HG03159 (cell line): ENCODE measurements at regions not wholly inside any gene's neighbourhood (a gene's known extent, or its start where the extent isn't known, plus 50 kb on each side); places are given as distances from the start of the nearest gene placed in this dataset.
"Not testable (repeated sequence)": the region's sequence is repeated elsewhere in the genome, so short reads cannot be mapped to it uniquely, and the experiment has no call there.

Experiments
- ATAC-seq: cut with Tn5 transposase; IDR thresholded peaks from one replicate; pipeline ENCODE4 v1.9.1; 2021; ENCODE audit warnings: mild to moderate bottlenecking, moderate library complexity; ENCODE audit not compliant: unreplicated experiment

- ATAC-seq, result no peak
These were observed 448.1 kb upstream of the TRAM1L1 start for GRCh38 chr4:117533501-117533900.

DNA sequence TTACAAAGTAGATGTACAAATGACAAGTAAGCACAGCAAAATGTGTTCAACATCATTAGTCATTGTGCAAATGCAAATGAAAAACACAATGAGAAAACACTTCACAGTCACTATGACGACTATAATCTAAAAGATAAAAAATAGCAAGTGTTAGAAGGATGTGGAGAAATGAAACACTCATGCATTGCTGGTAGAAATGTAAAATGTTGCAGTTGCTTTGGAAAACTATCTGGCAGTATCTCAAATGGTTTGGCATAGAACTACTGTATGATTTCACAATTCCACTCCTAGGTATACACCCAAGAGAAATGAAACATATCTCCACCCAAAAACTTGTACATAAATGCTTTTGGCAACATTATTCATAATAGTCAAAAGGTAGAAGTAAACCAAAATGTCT lies 459.7 kb upstream of the TRAM1L1 start:
- ATAC-seq, result no peak

- ATAC-seq, result no peak
These were observed 464.1 kb upstream of the TRAM1L1 start for GRCh38 chr4:117549524-117549923.

DNA sequence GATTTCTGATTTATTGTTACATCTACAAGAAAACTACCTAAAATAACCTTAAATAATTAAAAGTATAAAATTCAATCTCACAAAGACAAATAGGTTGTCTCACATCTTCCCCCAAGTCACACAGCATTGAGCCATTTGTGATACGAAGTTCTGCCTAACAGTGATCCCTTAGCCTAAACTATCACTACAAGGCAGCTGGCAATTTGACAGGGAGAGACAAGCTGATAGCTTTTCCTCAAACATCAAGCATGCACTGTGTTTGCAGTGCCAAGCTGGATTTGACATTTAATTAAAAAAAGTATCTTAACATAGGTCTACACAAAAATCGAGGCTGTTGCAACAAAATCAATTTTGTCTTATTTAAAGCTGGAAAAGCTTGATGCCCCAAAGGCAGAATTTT lies 464.7 kb upstream of the TRAM1L1 start:
- no peak for ATAC-seq

GRCh38 chr4:117560329-117560728 lies 474.0 kb upstream of the NDST3 start:
- ATAC-seq, result no peak

GRCh38 chr4:117574085-117574484 lies 460.2 kb upstream of the NDST3 start:
- no peak for ATAC-seq

GRCh38 chr4:117575850-117576249 lies 458.4 kb upstream of the NDST3 start:
- ATAC-seq, result no peak

DNA sequence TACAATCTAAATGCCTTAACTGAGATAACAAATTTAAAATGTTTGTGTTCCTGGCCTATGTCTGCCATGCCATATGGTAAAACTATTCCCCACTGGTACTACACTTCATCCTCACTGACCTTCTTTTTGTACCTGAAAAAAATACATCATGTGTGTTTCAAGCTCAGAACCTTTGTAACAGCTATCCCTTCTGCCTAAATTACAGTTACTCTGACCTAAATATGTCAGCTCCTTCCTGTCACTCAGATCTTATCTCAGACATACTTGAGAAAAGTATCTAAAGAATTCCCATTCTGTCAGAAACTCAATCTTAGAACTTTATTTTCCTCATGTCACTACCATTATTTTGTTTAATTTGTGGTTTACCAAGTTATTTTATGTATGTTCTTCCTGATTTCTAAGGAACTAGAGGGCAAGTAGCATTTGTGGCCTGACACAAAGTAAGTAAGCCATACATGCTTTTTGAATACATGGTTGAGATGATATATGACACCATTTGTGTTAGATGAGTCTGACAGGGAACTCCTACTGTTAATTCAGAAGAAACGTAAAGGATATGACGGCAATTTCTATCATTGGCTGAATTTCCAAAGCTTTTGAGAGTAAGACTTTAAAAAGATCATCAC lies 456.5 kb upstream of the NDST3 start:
- ATAC-seq, result no peak

DNA sequence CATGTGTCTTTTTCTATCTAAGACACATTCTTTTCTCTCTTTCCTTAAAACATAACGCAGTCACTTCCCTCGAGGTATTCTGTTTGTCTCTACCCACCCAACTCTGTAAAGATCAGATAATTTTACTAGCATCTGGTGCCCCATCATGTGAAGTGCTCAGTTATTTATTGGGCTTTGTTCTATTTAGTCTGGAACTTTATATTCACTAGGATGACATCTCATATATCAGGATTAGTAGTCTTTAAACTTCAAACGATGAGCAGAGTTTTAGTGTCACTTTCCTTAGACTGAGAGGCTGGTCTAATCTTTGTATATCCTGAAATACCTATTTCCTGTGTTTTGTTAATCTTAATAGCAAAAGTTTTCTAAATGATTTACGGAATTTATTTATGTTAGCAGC lies 445.5 kb upstream of the NDST3 start:
- ATAC-seq, result no peak

DNA sequence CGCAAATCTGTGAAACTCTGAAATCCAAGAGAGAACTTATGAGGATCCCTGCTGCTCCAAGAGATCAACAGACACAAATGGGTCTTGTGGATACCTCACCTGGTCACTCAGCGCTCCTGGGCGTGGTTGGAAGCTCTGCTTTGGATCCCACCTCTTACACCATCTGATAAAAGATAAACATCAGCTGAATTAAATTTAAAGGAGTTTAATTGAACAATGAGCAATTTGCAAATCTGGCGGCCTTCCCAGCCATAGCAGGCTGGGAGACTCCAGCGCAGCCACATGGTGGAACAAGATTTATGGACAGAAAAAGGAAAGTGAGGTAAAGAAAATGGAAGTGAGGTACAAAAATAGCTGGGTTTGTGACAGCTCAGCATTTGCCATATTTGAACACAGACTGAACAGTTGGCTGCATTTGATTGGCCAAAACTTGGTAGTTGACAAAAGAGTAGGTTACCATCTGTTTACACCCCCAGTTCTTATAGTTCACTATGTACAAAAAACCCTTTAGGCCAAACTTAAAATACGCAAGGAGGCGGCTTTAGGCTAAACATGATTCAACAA lies 437.3 kb upstream of the NDST3 start:
- ATAC-seq, result no peak

DNA sequence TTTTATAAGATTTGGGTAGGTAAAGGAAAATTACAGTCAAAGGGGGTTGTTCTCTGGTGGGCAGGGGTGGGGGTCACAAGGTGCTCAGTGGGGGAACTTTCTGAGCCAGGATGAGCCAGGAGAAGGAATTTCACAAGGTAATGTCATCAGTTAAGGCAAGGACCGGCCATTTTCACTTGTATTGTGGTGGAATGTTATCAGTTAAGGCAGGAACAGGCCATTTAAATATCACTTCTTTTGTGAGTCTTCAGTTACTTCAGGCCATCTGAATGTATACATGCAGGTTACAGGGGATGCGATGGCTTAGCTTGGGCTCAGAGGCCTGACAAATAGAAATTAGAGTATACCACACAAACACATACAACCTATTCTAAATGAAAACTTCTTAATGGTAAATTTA lies 434.9 kb upstream of the NDST3 start:
- not testable (repeated sequence) for ATAC-seq

GRCh38 chr4:117600936-117601335 lies 433.4 kb upstream of the NDST3 start:
- ATAC-seq, result not testable (repeated sequence)

GRCh38 chr4:117610706-117611308 lies 423.5 kb upstream of the NDST3 start:
- ATAC-seq, result no peak

GRCh38 chr4:117621673-117622072 lies 412.6 kb upstream of the NDST3 start:
- no peak for ATAC-seq

DNA sequence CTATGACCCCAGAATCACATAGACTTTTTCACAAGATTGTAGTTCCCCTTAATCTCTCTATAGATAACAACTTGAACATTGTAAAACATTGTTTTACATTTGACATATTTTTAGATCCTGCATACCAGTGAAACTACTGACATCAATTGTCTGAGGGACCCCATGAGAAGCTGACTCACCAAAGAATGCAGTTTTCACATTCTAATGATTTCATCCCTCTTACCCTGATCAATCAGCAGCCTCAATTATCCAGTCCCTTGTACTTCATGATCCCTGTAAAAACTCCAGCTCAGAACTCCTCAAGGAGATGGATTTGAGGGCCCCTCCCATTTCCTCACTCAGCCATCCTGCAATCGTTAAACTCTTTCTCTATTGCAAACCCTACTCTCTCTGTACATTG lies 411.0 kb upstream of the NDST3 start:
- no peak for ATAC-seq

DNA sequence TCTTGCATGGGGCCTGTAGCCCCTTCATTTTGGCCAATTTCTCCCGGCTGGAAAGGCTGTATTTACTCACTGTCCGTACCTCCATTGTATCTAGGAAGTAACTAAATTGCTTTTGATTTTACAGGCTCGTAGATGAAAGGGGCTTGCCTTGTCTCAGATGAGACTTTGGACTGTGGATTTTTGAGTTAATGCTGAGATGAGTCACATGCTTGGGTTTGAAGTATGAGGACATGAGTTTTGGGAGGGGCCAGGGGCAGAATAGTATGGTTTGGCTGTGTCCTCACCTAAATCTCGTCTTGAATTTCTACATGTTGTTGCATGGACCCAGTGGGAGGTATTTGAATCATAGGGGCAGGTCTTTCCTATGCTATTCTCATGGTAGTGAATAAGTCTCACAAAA lies 407.6 kb upstream of the NDST3 start:
- ATAC-seq, result no peak

DNA sequence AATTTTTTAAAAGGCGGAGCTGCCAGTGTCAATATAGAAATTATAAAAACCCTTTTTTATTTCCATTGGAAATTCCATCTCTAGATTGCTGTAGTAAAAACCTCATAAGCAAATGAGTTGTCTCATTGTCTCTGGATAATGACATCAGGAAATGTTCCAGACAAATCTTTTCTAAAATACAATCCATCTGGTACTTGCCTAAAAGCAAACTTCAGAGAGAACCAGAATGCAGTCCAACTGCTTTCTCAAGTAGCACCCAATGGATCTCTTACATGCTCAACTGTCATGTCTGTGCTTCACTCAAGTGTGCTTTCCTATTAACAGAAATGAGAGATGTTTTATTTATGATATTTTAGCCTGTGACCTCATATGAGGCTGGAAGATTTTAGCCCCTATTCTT lies 399.6 kb upstream of the NDST3 start:
- no peak for ATAC-seq

DNA sequence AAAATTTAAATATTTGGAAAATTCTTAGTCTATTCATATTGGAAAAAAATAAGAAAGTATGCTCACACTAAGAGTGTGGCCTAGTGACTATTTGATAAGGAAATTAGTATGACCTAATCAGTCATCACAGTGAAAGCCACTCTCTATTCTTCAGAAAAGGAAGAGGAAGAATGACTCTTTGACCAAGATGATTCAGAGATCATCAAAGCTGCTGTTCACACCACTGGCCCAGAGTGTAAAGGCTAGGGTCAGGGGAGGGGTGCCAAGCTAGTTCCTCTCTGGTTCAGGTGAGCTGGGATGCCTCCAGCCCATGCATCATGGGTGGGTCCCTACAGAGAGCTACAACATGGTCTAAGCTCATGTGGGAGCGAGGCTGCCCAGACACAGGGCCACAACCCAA lies 396.9 kb upstream of the NDST3 start:
- no peak for ATAC-seq

DNA sequence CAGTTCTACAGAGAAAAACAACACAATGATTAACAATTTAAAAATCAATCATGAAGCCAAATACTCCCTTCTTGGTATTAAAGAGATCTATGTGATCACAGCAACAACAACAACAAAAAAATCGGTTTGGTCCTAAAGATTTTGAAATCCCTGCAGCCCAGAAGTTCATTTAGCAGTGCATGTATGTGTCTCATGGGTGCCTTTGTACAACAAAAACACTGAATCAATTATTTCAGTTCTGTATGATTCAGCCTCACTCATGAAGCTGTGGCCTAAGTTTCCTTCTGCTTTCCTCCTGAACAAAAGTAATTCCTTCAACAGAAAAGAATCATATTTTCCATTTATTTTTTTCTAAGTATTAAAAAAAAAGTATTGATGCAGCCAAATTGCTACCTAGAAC lies 393.4 kb upstream of the NDST3 start:
- ATAC-seq, result no peak

GRCh38 chr4:117641519-117641918 lies 392.8 kb upstream of the NDST3 start:
- ATAC-seq, result no peak

DNA sequence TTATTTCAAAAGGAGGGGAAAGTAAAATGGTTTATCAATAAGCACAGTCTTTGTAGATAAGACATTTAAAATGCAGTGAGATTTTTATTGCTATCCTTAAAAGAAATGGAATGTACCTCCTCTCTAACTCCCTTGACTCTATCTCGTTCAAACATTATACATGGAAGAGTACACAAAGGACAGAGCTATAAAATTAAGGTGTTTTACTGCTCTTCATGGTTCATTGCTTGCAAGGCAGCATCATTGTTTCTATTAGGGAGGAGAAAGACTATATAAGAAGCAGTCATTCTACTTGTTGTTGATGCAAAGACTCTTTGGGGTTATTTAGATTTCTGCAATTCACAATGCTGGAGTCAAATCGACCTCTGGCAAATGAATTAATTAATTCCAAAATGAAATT lies 380.2 kb upstream of the NDST3 start:
- ATAC-seq, result no peak

- no peak for ATAC-seq
These were observed 373.6 kb upstream of the NDST3 start for GRCh38 chr4:117660668-117661067.
